Sigmoid colon (tissue), 4 donors: ENCODE measurements at regions not wholly inside any gene's neighbourhood (a gene's known extent, or its start where the extent isn't known, plus 50 kb on each side); places are given as distances from the start of the nearest gene placed in this dataset.

Experiments used
- EP300 ChIP-seq, 4 donors: sonication (generic); formaldehyde crosslinking; IDR thresholded peaks; one replicate each; pipeline ENCODE4 v1.6.1; 2017; ENCODE audit warnings: antibody characterized with exemption in 4 of 4
- TF ChIP-seq, protein P1 (sequence below), 4 experiments: fragments of 450-650 bp in 3 of 4; fragments of 200-600 bp in 1 of 4; IDR thresholded peaks; one replicate each; pipeline ENCODE4 v1.5.1; 2016 to 2019; ENCODE audit warnings: antibody characterized with exemption in 4 of 4, mild to moderate bottlenecking in 3 of 4, moderate library complexity in 2 of 4

DNA sequence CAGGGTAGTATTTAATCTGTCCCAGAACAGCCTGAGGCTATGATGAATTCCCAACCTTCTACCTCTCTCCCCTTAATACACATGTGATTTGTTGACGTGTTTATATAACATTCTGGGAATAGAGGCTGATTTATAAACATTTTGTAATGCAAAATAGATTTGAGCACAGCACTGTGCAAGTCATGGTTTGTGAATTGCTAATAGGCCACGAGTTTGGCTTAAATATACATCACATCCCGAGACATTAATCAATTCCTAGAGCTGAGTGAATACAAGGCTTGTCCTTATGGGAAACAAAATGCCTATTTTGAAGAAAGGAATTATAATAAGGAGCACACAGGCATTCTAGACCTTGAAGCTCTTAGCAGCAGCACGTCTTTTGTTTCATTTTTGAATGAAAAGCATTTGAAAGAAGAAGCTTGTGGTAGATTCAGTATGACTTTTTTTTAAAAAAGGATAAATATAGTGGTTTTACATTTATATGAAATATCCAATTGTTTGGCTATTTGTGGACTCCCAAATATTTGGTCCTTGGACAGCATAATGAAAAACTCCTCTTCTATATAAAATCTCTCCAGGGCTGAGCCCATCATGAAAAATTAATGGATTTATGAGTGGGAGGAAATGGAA lies 116.4 kb downstream of the SLC17A6 start:
- TF ChIP-seq, protein P1, sequence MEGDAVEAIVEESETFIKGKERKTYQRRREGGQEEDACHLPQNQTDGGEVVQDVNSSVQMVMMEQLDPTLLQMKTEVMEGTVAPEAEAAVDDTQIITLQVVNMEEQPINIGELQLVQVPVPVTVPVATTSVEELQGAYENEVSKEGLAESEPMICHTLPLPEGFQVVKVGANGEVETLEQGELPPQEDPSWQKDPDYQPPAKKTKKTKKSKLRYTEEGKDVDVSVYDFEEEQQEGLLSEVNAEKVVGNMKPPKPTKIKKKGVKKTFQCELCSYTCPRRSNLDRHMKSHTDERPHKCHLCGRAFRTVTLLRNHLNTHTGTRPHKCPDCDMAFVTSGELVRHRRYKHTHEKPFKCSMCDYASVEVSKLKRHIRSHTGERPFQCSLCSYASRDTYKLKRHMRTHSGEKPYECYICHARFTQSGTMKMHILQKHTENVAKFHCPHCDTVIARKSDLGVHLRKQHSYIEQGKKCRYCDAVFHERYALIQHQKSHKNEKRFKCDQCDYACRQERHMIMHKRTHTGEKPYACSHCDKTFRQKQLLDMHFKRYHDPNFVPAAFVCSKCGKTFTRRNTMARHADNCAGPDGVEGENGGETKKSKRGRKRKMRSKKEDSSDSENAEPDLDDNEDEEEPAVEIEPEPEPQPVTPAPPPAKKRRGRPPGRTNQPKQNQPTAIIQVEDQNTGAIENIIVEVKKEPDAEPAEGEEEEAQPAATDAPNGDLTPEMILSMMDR (IDR thresholded peaks at IDR 0.05): no peak
- no peak for TF ChIP-seq EP300 (IDR thresholded peaks at IDR 0.05)
